ENCODE measurements at regions not wholly inside any gene's neighbourhood (a gene's known extent, or its start where the extent isn't known, plus 50 kb on each side); places are given as distances from the start of the nearest gene placed in this dataset.
"Not testable (repeated sequence)": the region's sequence is repeated elsewhere in the genome, so short reads cannot be mapped to it uniquely, and the experiment has no call there.

- no peak for DNase-seq
Observed at GRCh38 chr3:110856916-110857315, 214.7 kb upstream of the NECTIN3 start.

GRCh38 chr3:110858549-110858948, 213.1 kb upstream of the NECTIN3 start:
- DNase-seq, result no peak

- DNase-seq, result no peak
Observed at GRCh38 chr3:110859336-110859735, 212.3 kb upstream of the NECTIN3 start.

GRCh38 chr3:110859993-110860392, 211.6 kb upstream of the NECTIN3 start:
- DNase-seq, result no peak

- DNase-seq, result no peak
Observed at GRCh38 chr3:110865934-110866333, 205.7 kb upstream of the NECTIN3 start.

- no peak for DNase-seq
Observed at GRCh38 chr3:110868106-110868505, 203.5 kb upstream of the NECTIN3 start.

- DNase-seq, result no peak
Observed at GRCh38 chr3:110869736-110870135, 201.9 kb upstream of the NECTIN3 start.

GRCh38 chr3:110871869-110872268, 199.7 kb upstream of the NECTIN3 start:
- DNase-seq, result no peak

GRCh38 chr3:110878692-110879091, 192.9 kb upstream of the NECTIN3 start:
- DNase-seq, result no peak

- DNase-seq, result peak in 1 of 2 experiments; percentile 60
Observed at GRCh38 chr3:110881069-110881468, 190.5 kb upstream of the NECTIN3 start.

- DNase-seq, result no peak
Observed at GRCh38 chr3:110886222-110886893, 185.3 kb upstream of the NECTIN3 start.

- no peak for DNase-seq
Observed at GRCh38 chr3:110887176-110887575, 184.4 kb upstream of the NECTIN3 start.

GRCh38 chr3:110888625-110889375, 182.8 kb upstream of the NECTIN3 start:
- not testable (repeated sequence) for DNase-seq

GRCh38 chr3:110889376-110889699, 182.3 kb upstream of the NECTIN3 start:
- DNase-seq, result not testable (repeated sequence)

- no peak for DNase-seq
Observed at GRCh38 chr3:110894574-110894973, 177.0 kb upstream of the NECTIN3 start.

GRCh38 chr3:110895054-110895453, 176.6 kb upstream of the NECTIN3 start:
- DNase-seq, result no peak

- DNase-seq, result no peak
Observed at GRCh38 chr3:110897046-110897445, 174.6 kb upstream of the NECTIN3 start.

- DNase-seq, result no peak
Observed at GRCh38 chr3:110900576-110900975, 171.0 kb upstream of the NECTIN3 start.

GRCh38 chr3:110901536-110901935, 170.1 kb upstream of the NECTIN3 start:
- no peak for DNase-seq

- no peak for DNase-seq
Observed at GRCh38 chr3:110902453-110903085, 169.0 kb upstream of the NECTIN3 start.

- no peak for DNase-seq
Observed at GRCh38 chr3:110903771-110904519, 167.7 kb upstream of the NECTIN3 start.

- no peak for DNase-seq
Observed at GRCh38 chr3:110904520-110904890, 167.1 kb upstream of the NECTIN3 start.

- no peak for DNase-seq
Observed at GRCh38 chr3:110905121-110905520, 166.5 kb upstream of the NECTIN3 start.

GRCh38 chr3:110909839-110910238, 161.8 kb upstream of the NECTIN3 start:
- no peak for DNase-seq
